22Rv1 (cell line): ENCODE measurements at regions not wholly inside any gene's neighbourhood (a gene's known extent, or its start where the extent isn't known, plus 50 kb on each side); places are given as distances from the start of the nearest gene placed in this dataset.

Source experiments
- ZFX ChIP-seq: fragments of 450-650 bp; IDR thresholded peaks from 2 replicates; pipeline ENCODE4 v1.6.1; 2017; ENCODE audit warnings: antibody characterized with exemption, borderline replicate concordance
- TF ChIP-seq, protein P1 (sequence below): fragments of 450-650 bp; IDR thresholded peaks from 2 replicates; pipeline ENCODE4 v1.5.1; 2017; ENCODE audit warnings: mild to moderate bottlenecking

DNA sequence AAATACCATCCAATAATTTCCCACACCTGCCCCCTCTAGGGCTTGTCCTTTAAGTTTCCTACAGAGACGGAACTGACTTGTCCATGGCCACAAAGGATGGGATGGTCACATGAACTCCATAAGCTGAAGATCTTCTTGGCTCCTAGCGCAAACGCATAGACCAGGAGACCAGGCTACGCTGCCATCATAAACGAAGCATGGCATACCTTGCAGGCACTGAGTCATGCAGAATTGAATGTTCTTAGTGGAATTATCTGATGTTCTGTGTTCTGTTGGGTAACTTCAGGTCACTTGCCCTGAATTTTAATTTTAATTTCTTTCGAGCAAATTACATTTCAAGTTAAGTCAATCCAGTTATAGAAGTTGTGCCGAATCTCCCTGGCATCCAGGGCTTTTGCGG, 96.4 kb upstream of the STARD13 start:
- TF ChIP-seq, protein P1, sequence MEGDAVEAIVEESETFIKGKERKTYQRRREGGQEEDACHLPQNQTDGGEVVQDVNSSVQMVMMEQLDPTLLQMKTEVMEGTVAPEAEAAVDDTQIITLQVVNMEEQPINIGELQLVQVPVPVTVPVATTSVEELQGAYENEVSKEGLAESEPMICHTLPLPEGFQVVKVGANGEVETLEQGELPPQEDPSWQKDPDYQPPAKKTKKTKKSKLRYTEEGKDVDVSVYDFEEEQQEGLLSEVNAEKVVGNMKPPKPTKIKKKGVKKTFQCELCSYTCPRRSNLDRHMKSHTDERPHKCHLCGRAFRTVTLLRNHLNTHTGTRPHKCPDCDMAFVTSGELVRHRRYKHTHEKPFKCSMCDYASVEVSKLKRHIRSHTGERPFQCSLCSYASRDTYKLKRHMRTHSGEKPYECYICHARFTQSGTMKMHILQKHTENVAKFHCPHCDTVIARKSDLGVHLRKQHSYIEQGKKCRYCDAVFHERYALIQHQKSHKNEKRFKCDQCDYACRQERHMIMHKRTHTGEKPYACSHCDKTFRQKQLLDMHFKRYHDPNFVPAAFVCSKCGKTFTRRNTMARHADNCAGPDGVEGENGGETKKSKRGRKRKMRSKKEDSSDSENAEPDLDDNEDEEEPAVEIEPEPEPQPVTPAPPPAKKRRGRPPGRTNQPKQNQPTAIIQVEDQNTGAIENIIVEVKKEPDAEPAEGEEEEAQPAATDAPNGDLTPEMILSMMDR = no peak
- TF ChIP-seq ZFX = no peak
